ENCODE measurements at regions not wholly inside any gene's neighbourhood (a gene's known extent, or its start where the extent isn't known, plus 50 kb on each side); places are given as distances from the start of the nearest gene placed in this dataset.

DNA sequence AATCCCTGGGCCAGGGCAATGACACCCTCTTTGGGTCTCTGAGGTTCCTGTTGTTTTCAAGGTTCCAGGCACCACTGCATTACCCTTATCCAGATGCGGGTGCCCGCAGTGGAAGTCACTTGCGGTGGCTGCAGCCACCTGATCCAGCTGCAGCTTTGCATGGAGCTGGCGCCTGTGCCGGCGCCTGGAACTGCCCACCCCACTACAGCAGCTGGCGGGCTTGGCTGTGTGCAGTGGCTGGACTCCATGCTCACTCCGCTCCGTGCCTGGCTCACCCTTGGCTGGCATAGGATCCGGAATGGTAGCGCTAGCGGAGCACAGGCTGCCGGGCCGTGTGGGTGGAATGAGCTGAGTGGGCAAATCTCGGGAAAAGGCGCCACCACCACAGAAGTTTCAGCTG lies 832.6 kb upstream of the CADM2 start:
- Histone ChIP-seq H3K27me3 (no peaks in the 10 kb centered on the region), H3K79me2 (no peaks in the 10 kb centered on the region), H3K9me3 (ENCODE audit: low read depth) (no peaks in the 10 kb centered on the region), H3K4me3 (no peak overlapping the region), H3K4me2 (no peak overlapping the region), H2AFZ (no peak overlapping the region), H3K4me1 (ENCODE audit: insufficient read depth) (no peaks in the 10 kb centered on the region), H4K20me1 (ENCODE audit: insufficient read depth, poor library complexity, severe bottlenecking) (no peaks in the 10 kb centered on the region), H3K27ac (no peak overlapping the region), H3K9me2 (replicated peaks; ENCODE audit: insufficient read depth) (no peaks in the 10 kb centered on the region), H3K36me3 (replicated peaks; ENCODE audit: insufficient read depth, low read depth) (no peaks in the 10 kb centered on the region)
- no peak for DNase-seq (ENCODE audit: low spot score)
- WGBS (ENCODE audit: low lambda C conversion rate, missing lambda C conversion rate), result 96% methylated on average over 16 of the region's 16 CpGs
- TF ChIP-seq EZH2phosphoT487 (IDR thresholded peaks at IDR 0.05; ENCODE audit: low read depth, severe bottlenecking, unreplicated experiment) (no peak), EZH2 (IDR thresholded peaks at IDR 0.05; ENCODE audit: borderline replicate concordance) (no peak)
- TF ChIP-seq, protein P1, sequence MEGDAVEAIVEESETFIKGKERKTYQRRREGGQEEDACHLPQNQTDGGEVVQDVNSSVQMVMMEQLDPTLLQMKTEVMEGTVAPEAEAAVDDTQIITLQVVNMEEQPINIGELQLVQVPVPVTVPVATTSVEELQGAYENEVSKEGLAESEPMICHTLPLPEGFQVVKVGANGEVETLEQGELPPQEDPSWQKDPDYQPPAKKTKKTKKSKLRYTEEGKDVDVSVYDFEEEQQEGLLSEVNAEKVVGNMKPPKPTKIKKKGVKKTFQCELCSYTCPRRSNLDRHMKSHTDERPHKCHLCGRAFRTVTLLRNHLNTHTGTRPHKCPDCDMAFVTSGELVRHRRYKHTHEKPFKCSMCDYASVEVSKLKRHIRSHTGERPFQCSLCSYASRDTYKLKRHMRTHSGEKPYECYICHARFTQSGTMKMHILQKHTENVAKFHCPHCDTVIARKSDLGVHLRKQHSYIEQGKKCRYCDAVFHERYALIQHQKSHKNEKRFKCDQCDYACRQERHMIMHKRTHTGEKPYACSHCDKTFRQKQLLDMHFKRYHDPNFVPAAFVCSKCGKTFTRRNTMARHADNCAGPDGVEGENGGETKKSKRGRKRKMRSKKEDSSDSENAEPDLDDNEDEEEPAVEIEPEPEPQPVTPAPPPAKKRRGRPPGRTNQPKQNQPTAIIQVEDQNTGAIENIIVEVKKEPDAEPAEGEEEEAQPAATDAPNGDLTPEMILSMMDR (IDR thresholded peaks at IDR 0.05; ENCODE audit: poor library complexity), result no peak

DNA sequence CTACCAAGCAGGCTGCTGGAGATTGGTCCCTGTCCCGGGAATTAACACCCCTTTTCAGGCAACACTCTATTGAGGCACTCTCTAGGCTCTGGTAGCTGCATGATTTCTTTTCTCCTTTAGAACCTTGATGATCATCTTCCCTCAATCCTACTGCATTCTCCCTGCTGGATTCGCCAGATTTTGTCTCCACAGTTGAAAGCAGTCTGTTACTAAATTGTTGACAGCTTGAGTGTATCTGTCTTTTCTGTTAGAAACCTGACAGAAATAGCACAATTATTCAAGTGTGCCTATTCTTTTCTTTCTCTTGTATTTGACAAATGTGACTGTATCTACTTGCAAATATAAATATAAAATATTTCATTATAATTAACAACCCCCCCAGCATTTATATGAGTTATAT lies 830.8 kb upstream of the CADM2 start:
- Histone ChIP-seq H3K4me1 (ENCODE audit: insufficient read depth) (no peaks in the 10 kb centered on the region), H3K27me3 (no peaks in the 10 kb centered on the region), H3K4me3 (no peak overlapping the region), H2AFZ (no peak overlapping the region), H3K9me2 (replicated peaks; ENCODE audit: insufficient read depth) (no peaks in the 10 kb centered on the region), H3K27ac (no peak overlapping the region), H4K20me1 (ENCODE audit: insufficient read depth, poor library complexity, severe bottlenecking) (no peaks in the 10 kb centered on the region), H3K36me3 (replicated peaks; ENCODE audit: insufficient read depth, low read depth) (no peaks in the 10 kb centered on the region), H3K79me2 (no peaks in the 10 kb centered on the region), H3K9me3 (ENCODE audit: low read depth) (no peaks in the 10 kb centered on the region), H3K4me2 (no peak overlapping the region)
- DNase-seq (ENCODE audit: low spot score), result no peak
- 81% methylated on average over 2 of the region's 2 CpGs for WGBS (ENCODE audit: low lambda C conversion rate, missing lambda C conversion rate)
- TF ChIP-seq EZH2 (IDR thresholded peaks at IDR 0.05; ENCODE audit: borderline replicate concordance) (no peak), EZH2phosphoT487 (IDR thresholded peaks at IDR 0.05; ENCODE audit: low read depth, severe bottlenecking, unreplicated experiment) (no peak)
- TF ChIP-seq, protein P1 (IDR thresholded peaks at IDR 0.05; ENCODE audit: poor library complexity), result no peak

DNA sequence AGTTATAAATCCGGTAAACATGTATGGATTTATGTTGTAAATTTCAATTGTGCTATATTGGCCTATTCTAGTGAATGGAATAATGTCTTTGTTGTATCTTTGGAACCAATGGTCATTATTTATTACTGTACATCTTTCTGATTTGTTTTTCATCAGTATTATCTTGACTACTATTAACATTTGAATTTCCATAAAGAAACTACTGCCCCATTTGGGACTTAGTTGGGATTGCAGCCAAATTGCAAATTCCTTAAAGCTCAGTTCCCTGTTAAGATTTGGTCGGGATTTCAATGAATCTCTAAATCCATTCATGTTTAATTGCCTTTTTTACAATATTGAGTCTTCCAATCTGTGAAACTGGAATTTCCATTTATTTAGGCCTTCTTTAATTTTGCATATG lies 822.4 kb upstream of the CADM2 start:
- DNase-seq (ENCODE audit: low spot score), result no peak
- WGBS (ENCODE audit: low lambda C conversion rate, missing lambda C conversion rate), result 75% methylated on average over 2 of the region's 2 CpGs
- no peak overlapping the region for H2AFZ ChIP-seq
- no peaks in the 10 kb centered on the region for H3K27me3 ChIP-seq
- no peak overlapping the region for H3K4me2 ChIP-seq
- H3K79me2 ChIP-seq, result no peaks in the 10 kb centered on the region
- H4K20me1 ChIP-seq (ENCODE audit: insufficient read depth, poor library complexity, severe bottlenecking), result no peaks in the 10 kb centered on the region
- H3K4me3 ChIP-seq, result no peak overlapping the region
- H3K9me2 ChIP-seq (replicated peaks; ENCODE audit: insufficient read depth), result no peaks in the 10 kb centered on the region
- no peaks in the 10 kb centered on the region for H3K36me3 ChIP-seq (replicated peaks; ENCODE audit: insufficient read depth, low read depth)
- H3K4me1 ChIP-seq (ENCODE audit: insufficient read depth), result no peaks in the 10 kb centered on the region
- TF ChIP-seq EZH2phosphoT487 (IDR thresholded peaks at IDR 0.05; ENCODE audit: low read depth, severe bottlenecking, unreplicated experiment) (no peak), EZH2 (IDR thresholded peaks at IDR 0.05; ENCODE audit: borderline replicate concordance) (no peak)
- H3K9me3 ChIP-seq (ENCODE audit: low read depth), result no peaks in the 10 kb centered on the region
- no peak overlapping the region for H3K27ac ChIP-seq

DNA sequence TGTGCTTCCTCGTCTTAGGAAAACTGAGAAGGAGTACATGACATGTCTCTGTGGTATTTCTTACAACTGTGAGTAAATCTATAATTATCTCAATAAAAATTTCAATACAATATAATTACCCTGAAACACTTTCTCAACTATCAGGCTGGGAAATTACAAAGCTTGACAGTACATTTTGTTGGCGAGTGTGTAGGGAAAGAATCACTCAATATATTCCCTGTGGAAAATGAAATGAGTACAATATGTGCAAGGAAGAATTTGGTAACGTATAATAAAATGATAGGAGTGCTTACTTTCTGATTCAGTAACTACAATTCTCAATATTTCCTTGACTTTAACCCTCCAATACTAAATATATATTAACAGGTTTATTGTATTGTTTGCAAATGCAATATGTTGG lies 818.2 kb upstream of the CADM2 start:
- TF ChIP-seq EZH2 (IDR thresholded peaks at IDR 0.05; ENCODE audit: borderline replicate concordance), result no peak
- no peak for TF ChIP-seq EZH2phosphoT487 (IDR thresholded peaks at IDR 0.05; ENCODE audit: low read depth, severe bottlenecking, unreplicated experiment)
- TF ChIP-seq, protein P1 (IDR thresholded peaks at IDR 0.05; ENCODE audit: poor library complexity), result no peak
- H3K4me2 ChIP-seq, result no peak overlapping the region
- no peaks in the 10 kb centered on the region for H4K20me1 ChIP-seq (ENCODE audit: insufficient read depth, poor library complexity, severe bottlenecking)
- no peak overlapping the region for H3K27ac ChIP-seq
- no peaks in the 10 kb centered on the region for H3K9me3 ChIP-seq (ENCODE audit: low read depth)
- WGBS (ENCODE audit: low lambda C conversion rate, missing lambda C conversion rate), result 81% methylated on average over 3 of the region's 3 CpGs
- no peaks in the 10 kb centered on the region for H3K79me2 ChIP-seq
- no peak overlapping the region for H2AFZ ChIP-seq
- H3K9me2 ChIP-seq (replicated peaks; ENCODE audit: insufficient read depth), result no peaks in the 10 kb centered on the region
- no peaks in the 10 kb centered on the region for H3K36me3 ChIP-seq (replicated peaks; ENCODE audit: insufficient read depth, low read depth)
- no peak overlapping the region for H3K4me3 ChIP-seq
- H3K4me1 ChIP-seq (ENCODE audit: insufficient read depth), result no peaks in the 10 kb centered on the region
- no peaks in the 10 kb centered on the region for H3K27me3 ChIP-seq
- no peak for DNase-seq (ENCODE audit: low spot score)

All from hepatocyte (in vitro differentiated cells).